ENCODE measurements at regions not wholly inside any gene's neighbourhood (a gene's known extent, or its start where the extent isn't known, plus 50 kb on each side); places are given as distances from the start of the nearest gene placed in this dataset.

GRCh38 chr21:43348801-43349261, 78.1 kb downstream of the SIK1 start:
- TF ChIP-seq POLR2A (IDR thresholded peaks at IDR 0.05), result no peak
- TF ChIP-seq, protein P1, sequence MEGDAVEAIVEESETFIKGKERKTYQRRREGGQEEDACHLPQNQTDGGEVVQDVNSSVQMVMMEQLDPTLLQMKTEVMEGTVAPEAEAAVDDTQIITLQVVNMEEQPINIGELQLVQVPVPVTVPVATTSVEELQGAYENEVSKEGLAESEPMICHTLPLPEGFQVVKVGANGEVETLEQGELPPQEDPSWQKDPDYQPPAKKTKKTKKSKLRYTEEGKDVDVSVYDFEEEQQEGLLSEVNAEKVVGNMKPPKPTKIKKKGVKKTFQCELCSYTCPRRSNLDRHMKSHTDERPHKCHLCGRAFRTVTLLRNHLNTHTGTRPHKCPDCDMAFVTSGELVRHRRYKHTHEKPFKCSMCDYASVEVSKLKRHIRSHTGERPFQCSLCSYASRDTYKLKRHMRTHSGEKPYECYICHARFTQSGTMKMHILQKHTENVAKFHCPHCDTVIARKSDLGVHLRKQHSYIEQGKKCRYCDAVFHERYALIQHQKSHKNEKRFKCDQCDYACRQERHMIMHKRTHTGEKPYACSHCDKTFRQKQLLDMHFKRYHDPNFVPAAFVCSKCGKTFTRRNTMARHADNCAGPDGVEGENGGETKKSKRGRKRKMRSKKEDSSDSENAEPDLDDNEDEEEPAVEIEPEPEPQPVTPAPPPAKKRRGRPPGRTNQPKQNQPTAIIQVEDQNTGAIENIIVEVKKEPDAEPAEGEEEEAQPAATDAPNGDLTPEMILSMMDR (IDR thresholded peaks at IDR 0.05), result no peak
